ENCODE measurements at regions not wholly inside any gene's neighbourhood (a gene's known extent, or its start where the extent isn't known, plus 50 kb on each side); places are given as distances from the start of the nearest gene placed in this dataset.

DNA sequence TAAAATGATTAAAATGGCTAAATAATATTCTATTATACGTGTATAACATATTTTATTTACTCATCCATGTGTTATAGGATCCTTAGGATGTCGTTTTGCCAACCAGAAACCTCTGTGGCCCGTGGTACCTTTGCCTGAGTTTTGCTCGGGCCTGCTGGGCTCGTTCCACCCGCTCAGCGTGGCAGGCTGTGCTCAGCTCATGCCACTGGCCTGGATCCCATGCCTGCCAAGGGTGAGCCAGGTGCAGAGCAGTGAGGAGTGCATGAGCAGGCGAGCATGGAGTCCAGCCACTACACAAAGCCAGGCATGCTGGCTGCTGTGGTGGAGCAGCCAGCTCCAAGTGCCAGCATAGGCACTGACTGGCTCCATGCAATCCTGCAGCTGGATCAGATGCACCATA, 417.2 kb downstream of the TTLL7 start:
- TF ChIP-seq, protein P1, sequence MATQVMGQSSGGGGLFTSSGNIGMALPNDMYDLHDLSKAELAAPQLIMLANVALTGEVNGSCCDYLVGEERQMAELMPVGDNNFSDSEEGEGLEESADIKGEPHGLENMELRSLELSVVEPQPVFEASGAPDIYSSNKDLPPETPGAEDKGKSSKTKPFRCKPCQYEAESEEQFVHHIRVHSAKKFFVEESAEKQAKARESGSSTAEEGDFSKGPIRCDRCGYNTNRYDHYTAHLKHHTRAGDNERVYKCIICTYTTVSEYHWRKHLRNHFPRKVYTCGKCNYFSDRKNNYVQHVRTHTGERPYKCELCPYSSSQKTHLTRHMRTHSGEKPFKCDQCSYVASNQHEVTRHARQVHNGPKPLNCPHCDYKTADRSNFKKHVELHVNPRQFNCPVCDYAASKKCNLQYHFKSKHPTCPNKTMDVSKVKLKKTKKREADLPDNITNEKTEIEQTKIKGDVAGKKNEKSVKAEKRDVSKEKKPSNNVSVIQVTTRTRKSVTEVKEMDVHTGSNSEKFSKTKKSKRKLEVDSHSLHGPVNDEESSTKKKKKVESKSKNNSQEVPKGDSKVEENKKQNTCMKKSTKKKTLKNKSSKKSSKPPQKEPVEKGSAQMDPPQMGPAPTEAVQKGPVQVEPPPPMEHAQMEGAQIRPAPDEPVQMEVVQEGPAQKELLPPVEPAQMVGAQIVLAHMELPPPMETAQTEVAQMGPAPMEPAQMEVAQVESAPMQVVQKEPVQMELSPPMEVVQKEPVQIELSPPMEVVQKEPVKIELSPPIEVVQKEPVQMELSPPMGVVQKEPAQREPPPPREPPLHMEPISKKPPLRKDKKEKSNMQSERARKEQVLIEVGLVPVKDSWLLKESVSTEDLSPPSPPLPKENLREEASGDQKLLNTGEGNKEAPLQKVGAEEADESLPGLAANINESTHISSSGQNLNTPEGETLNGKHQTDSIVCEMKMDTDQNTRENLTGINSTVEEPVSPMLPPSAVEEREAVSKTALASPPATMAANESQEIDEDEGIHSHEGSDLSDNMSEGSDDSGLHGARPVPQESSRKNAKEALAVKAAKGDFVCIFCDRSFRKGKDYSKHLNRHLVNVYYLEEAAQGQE (IDR thresholded peaks at IDR 0.05; ENCODE audit: low read depth) = no peak
- TF ChIP-seq TAF1 (IDR thresholded peaks at IDR 0.05; ENCODE audit: low read depth) (no peak), FOXM1 (IDR thresholded peaks at IDR 0.05; ENCODE audit: borderline replicate concordance, low read depth) (no peak), YY1 (IDR thresholded peaks at IDR 0.05; ENCODE audit: low read depth) (no peak), EGR1 (IDR thresholded peaks at IDR 0.05) (no peak), EP300 (IDR thresholded peaks at IDR 0.05; ENCODE audit: borderline replicate concordance) (no peak), CEBPB (IDR thresholded peaks at IDR 0.05) (no peak), CREB1 (IDR thresholded peaks at IDR 0.05; ENCODE audit: low read depth) (no peak), ZBTB7A (IDR thresholded peaks at IDR 0.05; ENCODE audit: low read depth) (no peak), TCF12 (IDR thresholded peaks at IDR 0.05; ENCODE audit: low read depth) (no peak), TEAD4 (IDR thresholded peaks at IDR 0.05) (no peak), RAD21 (IDR thresholded peaks at IDR 0.05; ENCODE audit: low read depth) (no peak)
- TF ChIP-seq, protein P2, sequence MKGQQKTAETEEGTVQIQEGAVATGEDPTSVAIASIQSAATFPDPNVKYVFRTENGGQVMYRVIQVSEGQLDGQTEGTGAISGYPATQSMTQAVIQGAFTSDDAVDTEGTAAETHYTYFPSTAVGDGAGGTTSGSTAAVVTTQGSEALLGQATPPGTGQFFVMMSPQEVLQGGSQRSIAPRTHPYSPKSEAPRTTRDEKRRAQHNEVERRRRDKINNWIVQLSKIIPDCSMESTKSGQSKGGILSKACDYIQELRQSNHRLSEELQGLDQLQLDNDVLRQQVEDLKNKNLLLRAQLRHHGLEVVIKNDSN (IDR thresholded peaks at IDR 0.05) = no peak
- TF ChIP-seq, protein P3, sequence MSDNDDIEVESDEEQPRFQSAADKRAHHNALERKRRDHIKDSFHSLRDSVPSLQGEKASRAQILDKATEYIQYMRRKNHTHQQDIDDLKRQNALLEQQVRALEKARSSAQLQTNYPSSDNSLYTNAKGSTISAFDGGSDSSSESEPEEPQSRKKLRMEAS (IDR thresholded peaks at IDR 0.05) = no peak

DNA sequence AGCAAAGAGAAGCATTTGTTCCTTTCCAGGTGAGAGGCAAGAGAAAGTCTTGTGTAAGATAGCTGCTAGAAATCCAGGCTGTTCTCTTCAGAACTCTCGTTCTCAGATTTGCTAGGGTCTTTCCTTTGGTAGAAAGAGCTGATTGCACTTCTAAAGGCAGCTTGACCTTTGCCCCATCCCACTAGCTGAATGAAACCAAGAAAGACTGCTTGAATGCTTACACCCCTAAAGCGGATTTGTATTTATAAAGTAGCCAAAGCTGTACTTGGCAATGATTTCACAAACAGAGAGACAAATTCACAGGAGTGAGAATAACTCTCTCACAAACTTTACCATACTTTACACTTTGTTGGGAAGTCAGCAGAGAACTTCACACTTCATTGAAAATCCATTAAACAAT, 424.1 kb downstream of the TTLL7 start:
- TF ChIP-seq NFIC (IDR thresholded peaks at IDR 0.05) = no peak
- TF ChIP-seq, protein P2 (IDR thresholded peaks at IDR 0.05) = no peak
- TF ChIP-seq ZBTB7A (IDR thresholded peaks at IDR 0.05; ENCODE audit: low read depth) = no peak
- no peak for TF ChIP-seq FOXM1 (IDR thresholded peaks at IDR 0.05; ENCODE audit: borderline replicate concordance, low read depth)

DNA sequence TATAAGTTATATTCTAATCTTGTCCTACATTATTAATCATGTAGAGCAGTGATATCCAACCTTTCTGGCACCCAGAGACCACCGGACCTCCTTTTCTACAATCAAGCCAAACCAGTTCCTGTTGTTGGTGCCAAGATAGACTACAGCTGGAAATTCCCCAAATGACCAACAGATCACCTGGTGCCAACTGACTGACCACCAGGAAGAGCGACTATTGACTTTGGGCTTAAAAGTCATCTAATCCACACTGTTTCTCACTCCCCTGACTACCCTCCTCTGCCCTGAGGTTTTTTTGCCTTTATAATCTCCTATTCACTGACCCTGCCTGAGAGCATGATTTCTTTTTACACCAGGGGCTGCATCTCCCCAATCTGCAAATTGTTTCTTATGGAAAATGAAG, 425.2 kb downstream of the TTLL7 start:
- TF ChIP-seq FOXM1 (IDR thresholded peaks at IDR 0.05; ENCODE audit: borderline replicate concordance, low read depth) (no peak), NFIC (IDR thresholded peaks at IDR 0.05) (no peak), EGR1 (IDR thresholded peaks at IDR 0.05) (no peak), YY1 (IDR thresholded peaks at IDR 0.05; ENCODE audit: low read depth) (no peak), CEBPB (IDR thresholded peaks at IDR 0.05) (no peak), TAF1 (IDR thresholded peaks at IDR 0.05; ENCODE audit: low read depth) (no peak), TCF12 (IDR thresholded peaks at IDR 0.05; ENCODE audit: low read depth) (no peak), RAD21 (IDR thresholded peaks at IDR 0.05; ENCODE audit: low read depth) (no peak), CREB1 (IDR thresholded peaks at IDR 0.05; ENCODE audit: low read depth) (no peak)
- TF ChIP-seq, protein P1 (IDR thresholded peaks at IDR 0.05; ENCODE audit: low read depth) = no peak
- TF ChIP-seq, protein P3 (IDR thresholded peaks at IDR 0.05) = no peak

DNA sequence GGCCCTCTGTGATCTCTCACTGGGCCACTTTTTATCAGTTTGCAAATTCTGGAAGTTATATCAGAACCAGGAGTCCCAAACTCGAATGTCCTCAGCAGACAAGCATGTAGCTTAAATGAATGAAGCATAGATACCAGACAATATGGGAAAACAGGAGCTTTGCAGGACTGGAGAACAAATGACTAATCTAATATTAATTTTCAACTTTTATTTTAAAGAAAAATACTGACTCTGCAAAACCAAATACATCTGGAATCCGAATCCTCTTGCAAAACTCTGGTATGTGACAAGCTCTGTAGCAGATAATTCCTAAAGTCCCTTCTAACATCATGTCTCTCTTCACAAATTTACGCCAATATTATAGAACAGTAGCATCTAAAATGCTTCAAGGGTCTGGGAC, 427.4 kb downstream of the TTLL7 start:
- TF ChIP-seq, protein P2 (IDR thresholded peaks at IDR 0.05) = no peak
- TF ChIP-seq TAF1 (IDR thresholded peaks at IDR 0.05; ENCODE audit: low read depth) (no peak), CREB1 (IDR thresholded peaks at IDR 0.05; ENCODE audit: low read depth) (no peak), RAD21 (IDR thresholded peaks at IDR 0.05; ENCODE audit: low read depth) (no peak), ZBTB7A (IDR thresholded peaks at IDR 0.05; ENCODE audit: low read depth) (no peak), FOXM1 (IDR thresholded peaks at IDR 0.05; ENCODE audit: borderline replicate concordance, low read depth) (no peak), EGR1 (IDR thresholded peaks at IDR 0.05) (no peak), EP300 (IDR thresholded peaks at IDR 0.05; ENCODE audit: borderline replicate concordance) (no peak), NFIC (IDR thresholded peaks at IDR 0.05) (no peak), CEBPB (IDR thresholded peaks at IDR 0.05) (no peak), TEAD4 (IDR thresholded peaks at IDR 0.05) (no peak), TCF12 (IDR thresholded peaks at IDR 0.05; ENCODE audit: low read depth) (no peak), YY1 (IDR thresholded peaks at IDR 0.05; ENCODE audit: low read depth) (no peak)
- TF ChIP-seq, protein P3 (IDR thresholded peaks at IDR 0.05) = no peak
- TF ChIP-seq, protein P1 (IDR thresholded peaks at IDR 0.05; ENCODE audit: low read depth) = no peak

All from Ishikawa (cell line).